ENCODE measurements at regions not wholly inside any gene's neighbourhood (a gene's known extent, or its start where the extent isn't known, plus 50 kb on each side); places are given as distances from the start of the nearest gene placed in this dataset.
A peak's percentile ranks its signal among the peaks of the same experiment; 100 is the strongest.
"Not testable (repeated sequence)": the region's sequence is repeated elsewhere in the genome, so short reads cannot be mapped to it uniquely, and the experiment has no call there.

GRCh38 chr6:4224067-4224978, 88.9 kb upstream of the ECI2 start:
- no peak for DNase-seq

- DNase-seq = no peak
These were observed 85.2 kb upstream of the ECI2 start for GRCh38 chr6:4220558-4220957.

- not testable (repeated sequence) for DNase-seq
These were observed 83.4 kb upstream of the ECI2 start for GRCh38 chr6:4218619-4219317.

- DNase-seq = no peak
These were observed 77.2 kb upstream of the ECI2 start for GRCh38 chr6:4212588-4212987.

GRCh38 chr6:4210629-4211419, 75.4 kb upstream of the ECI2 start:
- DNase-seq = peak; percentile 36

GRCh38 chr6:4209196-4209595, 73.8 kb upstream of the ECI2 start:
- DNase-seq = peak; percentile 57

GRCh38 chr6:4208158-4208557, 72.8 kb upstream of the ECI2 start:
- DNase-seq = no peak

GRCh38 chr6:4203642-4204417, 68.5 kb upstream of the ECI2 start:
- not testable (repeated sequence) for DNase-seq

GRCh38 chr6:4192627-4193026, 57.3 kb upstream of the ECI2 start:
- no peak for DNase-seq

- no peak for DNase-seq
These were observed 56.8 kb upstream of the ECI2 start for GRCh38 chr6:4192173-4192572.

GRCh38 chr6:4191271-4191721, 55.9 kb upstream of the ECI2 start:
- DNase-seq = no peak

- no peak for DNase-seq
These were observed 53.9 kb upstream of the ECI2 start for GRCh38 chr6:4189249-4189648.

- no peak for DNase-seq
These were observed 53.4 kb upstream of the ECI2 start for GRCh38 chr6:4188801-4189200.

GRCh38 chr6:4187480-4187879, 52.1 kb upstream of the ECI2 start:
- no peak for DNase-seq

- DNase-seq = no peak
These were observed 51.0 kb upstream of the ECI2 start for GRCh38 chr6:4186385-4186784.

- no peak for DNase-seq
These were observed 50.5 kb upstream of the ECI2 start for GRCh38 chr6:4185846-4186245.

- no peak for DNase-seq
These were observed 50.0 kb upstream of the ECI2 start for GRCh38 chr6:4185419-4185818.
